GM19438 (cell line): ENCODE measurements at regions not wholly inside any gene's neighbourhood (a gene's known extent, or its start where the extent isn't known, plus 50 kb on each side); places are given as distances from the start of the nearest gene placed in this dataset.

Experiments used
- ATAC-seq: cut with Tn5 transposase; IDR thresholded peaks from one replicate; pipeline ENCODE4 v1.9.1; 2021; ENCODE audit warnings: low read depth; ENCODE audit not compliant: unreplicated experiment

GRCh38 chr3:143206955-143207337 is 87.4 kb downstream of the CHST2 start:
- no peak for ATAC-seq

GRCh38 chr3:143207338-143207961 is 87.9 kb downstream of the CHST2 start:
- peak; percentile 87 for ATAC-seq

- no peak for ATAC-seq
Measured at GRCh38 chr3:143208976-143209714, 89.6 kb downstream of the CHST2 start.

- no peak for ATAC-seq
Measured at GRCh38 chr3:143209715-143210059, 90.1 kb downstream of the CHST2 start.

GRCh38 chr3:143210141-143210540 is 90.6 kb downstream of the CHST2 start:
- ATAC-seq = no peak

GRCh38 chr3:143215059-143215458 is 95.5 kb downstream of the CHST2 start:
- ATAC-seq = no peak
